ENCODE measurements at regions not wholly inside any gene's neighbourhood (a gene's known extent, or its start where the extent isn't known, plus 50 kb on each side); places are given as distances from the start of the nearest gene placed in this dataset.

DNA sequence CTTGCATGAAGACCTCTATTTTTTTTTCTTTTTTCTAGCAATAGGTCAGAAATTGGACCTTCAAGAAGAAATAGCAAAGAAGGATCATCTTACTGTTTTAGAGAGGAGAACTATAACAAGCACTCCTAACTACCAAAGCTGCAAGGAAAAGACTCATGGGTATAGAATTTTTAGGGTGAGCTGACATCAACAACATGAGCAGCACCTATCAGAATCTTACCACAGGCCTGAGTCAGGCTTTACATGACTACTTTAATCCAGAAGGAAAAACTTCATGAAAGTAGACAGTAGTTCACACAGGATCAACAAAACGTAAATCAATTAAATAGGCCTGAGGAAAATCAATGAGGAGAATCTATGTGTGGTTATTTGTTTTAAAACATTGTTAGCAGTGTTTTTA, 130.5 kb downstream of the FAM76B start:
- TF ChIP-seq, protein P1, sequence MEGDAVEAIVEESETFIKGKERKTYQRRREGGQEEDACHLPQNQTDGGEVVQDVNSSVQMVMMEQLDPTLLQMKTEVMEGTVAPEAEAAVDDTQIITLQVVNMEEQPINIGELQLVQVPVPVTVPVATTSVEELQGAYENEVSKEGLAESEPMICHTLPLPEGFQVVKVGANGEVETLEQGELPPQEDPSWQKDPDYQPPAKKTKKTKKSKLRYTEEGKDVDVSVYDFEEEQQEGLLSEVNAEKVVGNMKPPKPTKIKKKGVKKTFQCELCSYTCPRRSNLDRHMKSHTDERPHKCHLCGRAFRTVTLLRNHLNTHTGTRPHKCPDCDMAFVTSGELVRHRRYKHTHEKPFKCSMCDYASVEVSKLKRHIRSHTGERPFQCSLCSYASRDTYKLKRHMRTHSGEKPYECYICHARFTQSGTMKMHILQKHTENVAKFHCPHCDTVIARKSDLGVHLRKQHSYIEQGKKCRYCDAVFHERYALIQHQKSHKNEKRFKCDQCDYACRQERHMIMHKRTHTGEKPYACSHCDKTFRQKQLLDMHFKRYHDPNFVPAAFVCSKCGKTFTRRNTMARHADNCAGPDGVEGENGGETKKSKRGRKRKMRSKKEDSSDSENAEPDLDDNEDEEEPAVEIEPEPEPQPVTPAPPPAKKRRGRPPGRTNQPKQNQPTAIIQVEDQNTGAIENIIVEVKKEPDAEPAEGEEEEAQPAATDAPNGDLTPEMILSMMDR (IDR thresholded peaks at IDR 0.05; ENCODE audit: borderline replicate concordance, extremely low read depth, low read length, poor library complexity, severe bottlenecking): no peak
- no peak for TF ChIP-seq EZH2 (IDR thresholded peaks at IDR 0.05; ENCODE audit: borderline replicate concordance, low read depth, low read length, severe bottlenecking)

All from DND-41 (cell line).